ENCODE measurements at regions not wholly inside any gene's neighbourhood (a gene's known extent, or its start where the extent isn't known, plus 50 kb on each side); places are given as distances from the start of the nearest gene placed in this dataset.

DNA sequence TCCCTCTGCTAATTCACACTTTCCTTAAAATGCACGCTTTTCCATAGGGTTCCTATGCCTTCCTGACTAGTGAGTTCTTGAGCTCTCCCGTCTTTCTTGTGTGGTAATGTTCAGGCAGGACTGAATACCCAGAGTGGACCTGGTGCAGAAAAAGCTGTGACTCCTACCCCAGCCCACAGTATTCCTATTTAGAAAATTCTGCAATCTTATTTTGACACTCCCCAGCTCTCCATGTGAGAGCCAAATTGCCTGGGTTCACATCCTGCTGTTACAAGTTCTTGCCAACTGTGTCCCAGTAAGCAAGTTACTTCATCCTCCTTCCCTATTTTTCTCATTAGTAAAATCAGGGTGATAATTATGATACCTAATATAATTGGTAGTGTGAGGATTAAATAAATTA, 290.8 kb upstream of the SLCO3A1 start:
- no peak for DNase-seq

DNA sequence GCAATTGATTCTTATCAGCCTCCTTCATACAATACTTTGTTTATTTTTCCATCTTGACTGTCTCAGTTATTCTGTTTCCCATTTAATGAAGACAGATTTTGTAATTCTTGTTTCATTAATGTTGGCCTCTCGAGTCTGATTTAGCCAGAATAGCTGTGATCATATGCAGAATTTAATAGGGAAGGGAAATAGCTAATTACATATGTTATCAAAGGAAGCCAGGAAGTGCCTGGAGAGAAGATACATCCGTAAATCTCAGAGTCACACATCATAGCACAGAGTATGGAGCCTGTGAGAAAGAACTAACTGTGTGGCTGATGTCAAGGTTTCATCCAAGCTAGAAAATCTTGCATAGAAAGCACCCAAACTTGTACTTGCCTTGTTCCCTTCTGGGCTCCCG, 288.9 kb upstream of the SLCO3A1 start:
- DNase-seq: no peak

DNA sequence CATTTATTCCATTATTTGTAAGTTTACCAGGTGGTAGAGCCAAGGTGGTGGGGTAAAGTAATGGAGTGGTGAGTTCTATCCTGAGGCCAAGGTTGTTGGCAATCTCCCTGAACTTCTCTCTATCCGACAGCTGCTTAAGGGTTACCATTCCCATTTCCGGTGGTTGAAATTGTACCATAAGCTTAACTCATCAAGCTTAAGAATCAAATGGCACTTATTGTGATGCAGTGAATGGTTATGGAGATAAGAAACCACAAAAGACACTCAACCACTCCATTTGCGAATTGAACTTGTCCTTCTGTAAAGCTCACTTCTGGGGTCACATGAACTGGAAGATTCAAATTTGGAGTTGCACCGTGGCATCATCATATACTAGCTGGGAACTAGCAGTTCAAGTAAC, 287.4 kb upstream of the SLCO3A1 start:
- DNase-seq: no peak

DNA sequence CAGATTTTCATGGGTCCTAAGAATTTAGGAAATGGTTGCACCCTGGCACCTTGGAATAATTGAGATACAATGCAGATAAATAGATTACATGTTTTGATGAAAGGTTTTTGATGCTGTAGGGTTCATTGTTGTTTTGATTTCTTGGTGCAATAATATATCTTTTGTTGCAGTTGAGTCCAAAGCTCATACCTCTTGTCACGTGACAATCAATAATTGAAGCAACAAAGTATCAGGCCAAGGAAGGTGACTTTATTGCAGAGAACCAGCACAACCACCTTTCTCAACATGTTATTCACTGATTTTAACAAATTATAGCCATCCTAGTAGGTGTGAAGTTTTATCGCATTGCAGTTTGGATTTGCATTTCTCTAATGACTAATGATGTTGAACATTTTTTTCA, 285.5 kb upstream of the SLCO3A1 start:
- no peak for DNase-seq

DNA sequence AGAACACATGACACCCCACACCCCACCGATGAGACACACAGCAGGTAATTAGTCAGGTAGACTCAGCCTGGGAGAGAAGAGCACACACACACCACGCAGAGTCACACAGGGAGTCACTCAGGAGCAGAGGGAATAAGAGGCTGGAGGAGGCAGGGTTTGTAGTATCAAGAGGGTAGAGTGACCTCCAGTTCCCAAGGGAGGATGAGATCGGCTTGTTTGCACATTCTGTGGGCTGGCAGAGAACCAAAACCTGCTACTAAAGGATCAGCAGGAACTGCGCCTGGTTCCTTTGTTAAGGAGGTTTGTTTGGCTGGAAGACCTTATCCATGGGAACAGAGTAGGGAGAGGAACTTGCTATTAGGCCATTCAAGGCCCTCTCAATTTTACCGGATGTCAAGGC, 281.4 kb upstream of the SLCO3A1 start:
- no peak for DNase-seq

DNA sequence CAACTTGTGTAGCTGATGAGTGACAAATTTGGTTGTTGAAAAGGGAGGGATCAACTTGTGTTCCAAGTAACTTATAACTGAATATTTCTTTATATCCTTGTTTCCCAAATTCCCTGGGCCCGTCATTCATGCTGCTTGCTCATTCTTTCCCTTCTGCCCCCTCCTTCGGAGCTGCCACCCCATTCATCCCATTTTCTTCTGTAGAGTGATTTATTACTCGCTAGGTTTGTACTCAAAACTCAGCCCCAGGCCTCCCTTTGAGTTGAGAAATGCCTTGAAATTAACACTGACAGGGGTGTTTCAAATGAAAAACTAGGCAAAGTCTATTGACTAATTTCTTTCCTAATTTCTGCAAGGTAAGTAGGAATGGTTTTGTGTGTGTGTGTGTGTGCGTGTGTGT, 277.4 kb upstream of the SLCO3A1 start:
- no peak for DNase-seq

DNA sequence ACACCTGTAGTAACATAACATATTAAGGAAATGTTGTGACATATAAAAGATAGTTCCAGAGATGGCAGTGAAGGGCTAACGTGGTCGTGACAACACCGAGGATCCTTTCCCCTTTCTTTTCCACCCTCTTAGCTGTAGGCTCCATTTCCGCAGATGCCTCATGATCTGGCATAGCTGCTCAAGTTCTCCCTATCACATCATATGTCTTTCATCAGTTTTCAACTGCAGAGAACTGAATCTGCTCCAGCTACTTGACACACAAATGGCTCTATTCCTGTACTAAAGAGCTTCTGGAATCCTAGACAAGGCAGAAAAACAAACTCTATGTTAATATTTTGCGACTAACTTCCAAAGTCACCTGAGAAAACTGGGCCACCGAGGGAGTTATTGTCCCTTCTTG, 275.0 kb upstream of the SLCO3A1 start:
- no peak for DNase-seq

DNA sequence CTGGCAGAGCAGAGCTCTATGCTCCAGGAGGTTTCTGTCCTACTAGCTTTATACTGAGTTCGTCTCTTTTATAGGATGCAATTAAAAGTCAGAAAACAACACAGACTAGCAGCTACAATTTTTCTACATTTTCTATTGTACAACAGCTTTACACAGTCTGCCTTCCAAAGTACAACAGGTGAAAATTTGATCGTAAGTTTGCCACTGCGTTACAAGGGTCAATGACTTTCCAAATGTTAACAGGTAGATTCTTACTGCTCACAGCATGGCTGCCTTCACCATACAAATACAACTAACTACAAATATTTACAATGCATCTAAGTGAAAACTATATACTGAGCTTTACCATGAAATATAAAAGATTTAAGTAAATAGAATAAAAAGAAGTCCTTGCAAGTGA, 268.6 kb upstream of the SLCO3A1 start:
- no peak for DNase-seq

DNA sequence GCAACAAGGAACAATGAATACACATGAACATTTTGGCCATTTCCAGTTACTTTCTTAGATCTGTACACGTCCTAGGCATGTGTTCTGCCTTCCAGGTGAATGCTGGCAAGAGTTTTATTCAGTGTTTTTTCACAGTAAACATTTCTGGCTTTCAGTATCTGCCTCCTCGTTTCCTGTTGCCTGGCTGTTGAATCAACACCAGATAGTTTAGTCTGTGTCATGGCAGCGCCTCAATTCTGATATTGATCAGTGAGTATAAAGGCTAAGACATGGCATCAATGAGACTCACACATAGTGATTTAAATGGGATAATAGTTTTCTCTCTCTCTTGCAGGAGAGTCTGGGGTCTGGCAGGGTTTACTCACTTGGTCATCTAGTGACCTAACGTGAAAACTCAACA, 266.9 kb upstream of the SLCO3A1 start:
- no peak for DNase-seq

DNA sequence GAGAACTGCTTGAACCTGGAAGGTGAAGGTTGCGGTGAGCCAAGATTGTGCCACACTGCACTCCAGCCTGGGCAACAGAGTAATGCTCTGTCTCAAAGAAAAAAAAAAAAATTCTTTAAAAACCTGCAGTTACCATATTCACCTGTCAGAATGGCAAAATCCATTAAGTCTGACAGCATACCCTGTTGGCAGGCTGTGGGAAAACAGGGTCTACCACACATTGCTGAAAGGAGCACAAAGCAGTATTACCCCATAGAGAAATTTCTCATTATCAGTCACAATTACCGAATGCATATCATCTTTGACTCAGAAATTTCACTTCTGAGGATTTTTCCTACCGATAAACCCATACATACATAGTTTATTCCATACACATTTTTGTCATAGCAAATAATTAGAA, 264.1 kb upstream of the SLCO3A1 start:
- DNase-seq: no peak

DNA sequence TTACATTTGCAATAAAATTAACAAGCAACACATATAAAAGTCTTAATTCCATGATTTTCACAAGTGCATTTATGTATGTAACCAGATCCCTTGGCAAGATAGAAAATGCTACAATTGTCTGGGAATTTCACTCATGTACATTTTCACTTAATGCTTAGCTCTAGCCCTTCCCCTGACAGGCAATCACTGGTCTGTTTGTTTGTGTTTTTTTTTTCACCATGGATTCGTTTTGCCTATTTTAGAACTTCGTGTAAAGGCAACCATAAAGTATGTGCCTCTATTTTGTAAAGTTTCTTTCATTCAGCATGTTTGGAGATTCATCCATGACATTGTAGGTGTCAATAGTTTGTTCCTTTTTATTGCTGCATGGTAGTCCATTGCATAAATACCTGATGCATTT, 260.9 kb upstream of the SLCO3A1 start:
- no peak for DNase-seq

DNA sequence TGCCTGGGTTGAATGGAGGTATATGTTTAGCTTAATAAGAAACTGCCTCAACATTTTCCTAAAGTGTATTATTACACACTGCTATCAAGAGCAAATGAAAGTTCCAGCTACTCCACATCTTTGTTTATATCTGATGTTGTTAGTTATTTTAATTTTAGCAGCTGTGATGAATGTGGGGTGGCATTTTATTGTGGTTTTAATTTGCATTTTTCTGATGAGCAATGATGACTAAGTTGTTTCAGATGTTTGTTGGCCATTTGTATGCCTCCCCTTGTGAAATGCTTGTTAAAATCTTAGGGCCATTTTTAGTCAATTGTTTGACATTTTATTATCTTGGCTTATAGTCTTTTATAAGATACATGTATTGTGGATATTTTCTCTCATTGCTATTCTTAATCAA, 260.4 kb upstream of the SLCO3A1 start:
- no peak for DNase-seq

DNA sequence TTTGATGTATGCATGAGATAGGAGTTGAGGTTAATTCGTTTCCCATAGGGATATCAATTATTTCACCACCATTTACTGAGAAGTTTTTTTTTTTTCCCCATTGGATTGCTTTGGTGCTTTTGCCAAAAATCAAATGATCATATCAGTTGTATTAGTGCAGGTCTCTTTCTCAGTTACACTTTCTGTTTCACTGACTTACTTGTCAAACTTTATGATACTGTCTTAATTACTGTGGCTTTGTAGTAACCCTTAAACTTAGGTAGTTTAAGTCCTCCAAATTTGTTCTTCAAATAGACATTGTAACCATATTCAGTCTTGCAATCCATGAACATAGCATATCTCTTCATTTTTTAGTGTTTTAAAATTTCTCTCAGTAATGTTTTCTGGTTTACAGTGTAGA, 259.9 kb upstream of the SLCO3A1 start:
- DNase-seq: no peak

DNA sequence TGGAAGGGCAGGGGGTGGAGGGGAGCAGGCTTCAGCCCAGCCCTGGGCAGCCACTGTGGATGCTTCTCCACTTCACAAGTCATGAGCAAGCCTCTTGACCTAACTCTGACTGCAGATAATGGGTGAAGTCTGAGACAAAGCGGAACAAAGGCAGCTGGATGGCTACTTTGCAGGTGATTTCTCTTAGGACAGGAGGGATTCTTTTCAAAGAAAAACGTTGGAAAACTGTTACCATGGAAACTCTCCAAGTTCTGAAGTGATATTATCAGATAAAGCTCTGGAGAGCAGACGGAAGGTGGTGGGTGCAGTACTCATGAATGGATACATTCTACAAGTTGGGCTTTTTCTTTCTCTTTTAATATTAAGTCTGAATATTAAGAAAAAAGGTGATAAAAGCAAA, 254.2 kb upstream of the SLCO3A1 start:
- DNase-seq: no peak

DNA sequence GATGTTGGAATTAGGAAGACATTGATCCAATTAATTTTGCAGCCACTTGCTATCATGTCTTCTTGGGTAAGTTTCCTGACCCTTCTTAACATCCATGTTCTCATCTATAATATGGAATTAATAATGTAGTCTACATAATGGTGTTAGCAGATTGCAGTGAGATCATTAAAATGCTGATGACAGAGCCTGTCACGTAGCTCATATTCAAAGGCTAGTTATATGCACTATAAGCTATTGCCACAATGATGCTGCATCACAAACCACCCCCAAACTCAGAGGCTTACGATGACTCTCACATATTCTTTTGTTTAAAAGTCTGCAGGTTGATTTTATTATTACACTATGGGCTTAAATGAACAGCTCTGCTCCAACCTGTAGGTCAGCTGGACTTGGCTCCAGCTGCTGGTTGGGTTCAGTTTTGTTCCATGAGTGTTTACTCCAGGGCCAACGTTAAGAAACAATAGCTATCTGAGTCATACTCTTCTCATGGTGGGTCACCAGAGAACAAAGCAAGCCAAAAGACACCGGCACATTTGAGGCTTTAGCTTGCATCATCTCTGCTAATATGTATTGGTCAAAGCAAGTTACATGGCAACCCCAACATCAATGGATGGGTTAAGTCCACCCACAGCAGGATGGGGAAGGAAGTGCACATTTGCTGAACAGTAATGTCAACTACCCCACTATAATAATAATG, 250.0 kb upstream of the SLCO3A1 start:
- DNase-seq: no peak

DNA sequence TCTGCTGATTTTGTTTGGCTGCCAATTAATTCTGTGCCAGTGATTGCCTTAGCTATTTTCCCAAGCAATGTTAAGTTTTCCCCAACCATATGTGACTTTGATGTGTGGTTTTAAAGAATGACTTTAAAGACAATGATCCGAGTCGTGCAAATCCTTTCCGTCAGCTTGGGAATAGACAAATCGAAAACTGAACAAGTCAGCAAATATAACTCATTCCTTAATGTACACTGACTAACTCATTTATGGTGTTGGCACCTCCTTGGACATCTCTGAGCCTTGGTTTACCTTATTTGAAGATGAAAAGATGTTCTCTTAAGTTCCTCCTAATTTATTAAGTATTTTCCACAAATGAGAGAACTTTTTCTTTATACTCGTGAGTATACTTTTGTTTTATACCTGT, 249.4 kb upstream of the SLCO3A1 start:
- DNase-seq: no peak

DNA sequence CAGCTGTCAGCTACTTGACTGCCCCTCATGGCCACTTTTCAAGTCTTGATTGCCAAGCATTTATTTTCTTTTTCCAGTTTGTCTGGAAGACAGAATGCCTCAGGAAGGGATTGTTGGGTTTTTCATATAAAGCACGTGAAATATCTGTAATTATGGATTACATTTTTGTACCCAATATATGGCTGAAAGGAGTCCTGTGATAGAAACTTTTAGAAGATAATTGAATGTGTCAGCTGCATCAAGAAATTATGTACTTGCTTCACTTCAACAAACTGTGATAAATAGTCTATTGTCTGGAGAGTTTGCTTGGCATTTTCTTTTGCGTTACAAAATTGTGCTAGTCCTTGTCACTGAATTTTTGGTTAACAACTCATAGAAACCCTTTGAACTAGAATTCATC, 247.9 kb upstream of the SLCO3A1 start:
- no peak for DNase-seq

DNA sequence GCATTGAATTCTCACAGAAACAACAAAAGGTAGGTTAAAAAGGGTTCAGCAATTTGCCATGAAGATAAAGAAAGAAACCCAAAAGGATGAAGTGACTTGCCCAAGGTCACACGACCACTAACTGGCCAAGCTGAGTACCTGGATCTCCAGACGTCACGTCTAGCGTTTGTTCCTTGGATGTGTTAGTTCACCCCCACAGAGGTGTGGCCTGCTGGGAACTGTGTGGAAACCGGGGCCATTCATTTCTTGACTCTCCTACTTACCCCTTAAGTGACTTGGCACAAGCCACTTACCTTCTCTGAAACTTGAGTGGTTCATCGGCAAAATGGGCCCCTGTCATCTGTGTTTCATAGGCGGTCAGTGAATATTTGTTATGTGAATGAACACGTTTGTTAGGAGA, 244.3 kb upstream of the SLCO3A1 start:
- no peak for DNase-seq

DNA sequence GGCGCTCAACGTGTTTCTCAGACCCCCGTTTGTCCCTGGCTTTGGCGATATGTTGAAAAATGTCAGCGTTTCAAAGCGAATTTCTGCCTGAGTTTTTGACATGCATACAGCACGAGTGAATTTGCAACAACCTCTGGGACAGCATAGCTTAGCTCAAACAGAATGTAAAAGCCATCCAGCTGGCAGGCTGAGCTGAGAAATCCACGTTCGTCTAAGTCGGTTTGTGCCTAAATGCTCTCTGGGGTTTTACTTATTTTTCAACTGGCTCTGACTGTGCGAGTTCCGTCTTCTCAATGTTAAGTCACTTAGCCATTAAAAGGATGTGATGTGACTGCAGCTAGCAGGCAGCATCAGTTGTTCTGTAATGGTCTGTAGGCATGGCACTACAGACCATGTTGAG, 243.5 kb upstream of the SLCO3A1 start:
- DNase-seq: no peak

DNA sequence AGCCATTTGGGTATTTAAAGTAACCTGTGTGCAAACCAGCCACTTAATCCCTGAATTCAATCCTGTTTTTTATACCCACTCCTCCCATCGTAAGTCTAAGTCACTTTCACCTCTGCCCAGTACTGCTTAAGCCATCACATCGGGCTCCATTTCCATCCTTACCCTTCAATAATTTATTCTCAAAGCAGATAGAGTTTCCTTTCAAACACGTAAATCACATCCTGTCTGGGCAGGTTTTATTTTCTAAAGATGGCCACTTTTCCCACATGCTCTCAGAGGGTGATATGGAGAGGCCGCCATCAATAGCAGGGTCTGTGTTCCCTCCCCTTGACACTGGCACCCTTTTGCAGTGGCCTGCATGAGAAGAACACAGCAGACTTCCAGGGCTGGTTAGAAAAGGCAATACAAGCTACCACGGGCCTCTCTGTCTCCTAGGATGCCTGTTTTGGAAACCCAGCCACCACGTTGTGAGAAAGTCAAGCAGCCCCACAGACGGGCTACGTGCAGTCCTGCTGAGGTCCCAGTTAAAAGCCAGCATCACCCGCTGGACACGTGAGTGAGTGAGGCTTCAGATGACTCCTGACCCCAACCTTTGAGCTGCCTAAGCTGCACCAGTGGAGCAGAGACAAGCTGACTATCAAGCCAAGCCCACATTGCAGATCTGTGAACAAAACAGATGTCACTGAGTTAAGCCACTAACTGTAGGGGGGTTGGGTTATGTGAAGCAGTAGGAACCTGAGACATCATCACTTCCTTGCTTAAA, 241.8 kb upstream of the SLCO3A1 start:
- DNase-seq: no peak

DNA sequence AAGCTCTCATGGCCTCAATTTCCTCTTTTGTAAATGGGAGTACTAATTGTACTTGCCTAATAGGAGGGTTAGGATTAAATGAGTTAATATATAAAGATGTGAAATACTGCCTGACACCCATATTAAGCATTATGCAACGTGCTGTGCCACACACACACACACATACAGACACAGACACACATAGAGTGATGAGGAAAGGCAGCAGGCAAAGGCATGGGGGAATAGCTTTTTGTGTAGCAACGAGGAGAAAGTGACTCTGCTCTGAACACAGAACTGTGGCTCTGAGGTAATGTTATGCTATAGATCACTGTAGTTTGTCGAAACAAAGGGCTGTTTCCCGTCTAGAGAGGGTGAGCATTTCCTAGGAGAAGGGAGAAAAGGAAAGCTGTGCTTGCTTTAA, 233.3 kb upstream of the SLCO3A1 start:
- no peak for DNase-seq

DNA sequence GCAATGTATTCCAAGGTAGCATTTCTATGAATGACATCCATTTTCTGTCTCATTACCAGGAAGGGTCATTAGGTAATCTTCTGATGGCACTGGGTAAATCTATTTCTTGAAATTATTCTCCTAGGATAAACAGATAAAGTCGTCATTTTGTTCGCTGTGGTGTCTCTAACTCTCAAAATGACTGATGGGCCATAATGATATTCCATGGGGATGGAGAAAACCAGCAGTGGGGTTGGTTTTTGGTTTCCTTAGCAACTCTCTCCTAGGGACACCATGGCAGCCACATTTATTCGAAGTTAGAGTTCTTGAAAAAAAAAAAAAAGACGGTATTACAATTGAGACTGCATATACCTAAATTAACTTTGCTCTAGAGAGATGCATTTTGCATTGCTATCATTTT, 231.3 kb upstream of the SLCO3A1 start:
- no peak for DNase-seq

DNA sequence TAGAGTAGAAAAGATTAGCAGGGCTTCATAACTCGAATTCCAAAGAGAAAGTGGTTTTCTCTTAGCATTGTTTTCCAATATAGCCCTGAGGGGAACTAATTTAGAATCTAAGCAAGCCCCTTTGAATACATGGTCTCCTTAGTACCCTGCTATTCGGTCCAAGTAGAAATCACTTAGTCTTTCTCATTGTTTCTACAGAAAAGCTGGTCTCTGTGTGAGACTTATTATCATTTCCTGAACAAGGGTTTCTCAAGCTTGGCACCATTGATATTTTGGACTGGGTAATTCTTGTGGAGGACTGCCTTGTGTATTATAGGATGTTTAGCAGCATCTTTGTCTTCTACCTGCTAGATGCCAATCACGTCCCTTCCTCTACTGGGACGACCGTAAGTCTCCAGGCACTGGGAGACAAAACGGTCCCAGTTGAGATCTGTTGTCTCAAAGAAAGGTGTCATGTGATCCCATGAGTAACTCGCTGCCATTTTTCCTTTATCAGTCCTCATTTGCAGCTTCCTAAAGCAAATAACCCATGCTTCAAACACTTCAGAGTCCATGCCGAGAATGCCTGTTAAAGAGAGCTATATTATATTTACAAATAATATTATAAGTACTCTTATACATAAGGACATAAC, 230.7 kb upstream of the SLCO3A1 start:
- DNase-seq: no peak

DNA sequence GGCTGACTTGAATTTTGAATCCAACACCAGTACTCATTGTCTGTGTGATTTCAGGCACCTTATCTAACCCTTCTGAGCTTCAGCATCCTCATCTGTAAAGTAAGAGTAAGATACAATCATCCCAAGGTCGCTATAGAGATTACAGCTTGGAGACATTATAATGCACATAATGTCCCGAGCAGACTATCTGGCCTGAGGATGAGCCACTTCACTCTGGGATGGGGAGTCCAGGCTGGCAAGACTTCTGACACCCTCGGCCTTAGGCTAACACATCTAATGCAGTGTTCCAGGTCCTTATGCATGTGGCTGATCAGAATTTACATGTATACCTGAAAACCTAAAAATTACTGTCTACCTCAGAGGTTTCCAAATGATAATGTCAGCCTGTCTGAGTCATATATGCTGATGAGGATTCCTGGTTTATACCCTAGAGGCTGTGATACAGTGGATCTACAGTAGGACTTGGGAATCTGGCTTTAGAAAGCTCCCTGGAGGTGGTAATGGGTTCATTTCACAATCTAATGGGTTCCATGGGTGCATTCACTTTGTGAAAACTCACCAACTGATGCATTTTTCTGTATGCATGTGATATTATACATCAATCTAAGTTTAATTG, 229.0 kb upstream of the SLCO3A1 start:
- no peak for DNase-seq
